GM23338 (cell line): ENCODE measurements at regions not wholly inside any gene's neighbourhood (a gene's known extent, or its start where the extent isn't known, plus 50 kb on each side); places are given as distances from the start of the nearest gene placed in this dataset.
A peak's percentile ranks its signal among the peaks of the same experiment; 100 is the strongest.

Experiments
- ATAC-seq: fragments of 200-7000 bp; cut with Tn5 transposase; 3 replicates; pipeline ENCODE4 v1.9.1; 2020
- DNase-seq: peaks from one replicate; pipeline ENCODE4 v3.0.0-alpha.2; 2015; ENCODE audit warnings: low spot score
- H2AFZ ChIP-seq: fragments of 200-600 bp; sonication (generic); 2 replicates; pipeline ENCODE4 v1.8.0; 2016; ENCODE audit warnings: antibody characterized with exemption, mild to moderate bottlenecking, moderate library complexity
- H3F3A ChIP-seq: fragments of 200-600 bp; sonication (generic); replicated peaks from 2 replicates; pipeline ENCODE4 v1.8.0; 2017; ENCODE audit warnings: antibody characterized with exemption, mixed run types, low read depth
- H3K27ac ChIP-seq: fragments of 200-600 bp; sonication (generic); 2 replicates; pipeline ENCODE4 v1.6.1; 2016; ENCODE audit warnings: low read depth
- H3K27me3 ChIP-seq: fragments of 200-600 bp; sonication (generic); 2 replicates; pipeline ENCODE4 v1.8.0; 2016; ENCODE audit warnings: mild to moderate bottlenecking, mixed run types, moderate library complexity; ENCODE audit not compliant: insufficient read depth
- H3K36me3 ChIP-seq: fragments of 200-600 bp; sonication (generic); 2 replicates; pipeline ENCODE4 v1.8.0; 2016; ENCODE audit warnings: mild to moderate bottlenecking; ENCODE audit not compliant: insufficient read depth
- H3K4me1 ChIP-seq: fragments of 200-600 bp; sonication (generic); 2 replicates; pipeline ENCODE4 v1.8.0; 2016; ENCODE audit warnings: mild to moderate bottlenecking, moderate library complexity; ENCODE audit not compliant: insufficient read depth
- H3K4me2 ChIP-seq: fragments of 200-600 bp; sonication (generic); 2 replicates; pipeline ENCODE4 v1.7.1; 2017; ENCODE audit warnings: mixed run types
- H3K4me3 ChIP-seq: fragments of 200-600 bp; sonication (generic); 2 replicates; pipeline ENCODE4 v1.6.1; 2016; ENCODE audit warnings: mixed run types
- H3K79me2 ChIP-seq: fragments of 200-600 bp; sonication (generic); replicated peaks from 2 replicates; pipeline ENCODE4 v1.8.0; 2017; ENCODE audit warnings: mild to moderate bottlenecking; ENCODE audit not compliant: insufficient read depth
- H3K9me2 ChIP-seq: fragments of 200-600 bp; sonication (generic); 2 replicates; pipeline ENCODE4 v1.8.0; 2017; ENCODE audit not compliant: insufficient read depth
- H4K20me1 ChIP-seq: fragments of 200-600 bp; sonication (generic); replicated peaks from 2 replicates; pipeline ENCODE4 v1.8.0; 2017; ENCODE audit warnings: mild to moderate bottlenecking; ENCODE audit not compliant: insufficient read depth
- H3K27ac Mint-ChIP-seq: 2 replicates; pipeline ENCODE4 v1.8.0; 2020; ENCODE audit warnings: inconsistent platforms, mild to moderate bottlenecking, moderate library complexity, mixed read lengths
- H3K27me3 Mint-ChIP-seq: 3 replicates; pipeline ENCODE4 v1.8.0; 2022; ENCODE audit warnings: low read depth, mild to moderate bottlenecking, moderate library complexity, mixed read lengths, inconsistent platforms; ENCODE audit not compliant: insufficient read depth, poor library complexity
- H3K36me3 Mint-ChIP-seq: 3 replicates; pipeline ENCODE4 v1.8.0; 2021; ENCODE audit warnings: low read depth, mild to moderate bottlenecking, inconsistent platforms, moderate library complexity, mixed read lengths
- H3K4me1 Mint-ChIP-seq: 3 replicates; pipeline ENCODE4 v1.8.0; 2020; ENCODE audit warnings: mild to moderate bottlenecking, inconsistent platforms, mixed read lengths
- H3K4me3 Mint-ChIP-seq: 3 replicates; pipeline ENCODE4 v1.8.0; 2021; ENCODE audit warnings: moderate library complexity, mild to moderate bottlenecking, inconsistent platforms, mixed read lengths
- H3K9me3 Mint-ChIP-seq: 3 replicates; pipeline ENCODE4 v1.8.0; 2020; ENCODE audit warnings: moderate library complexity, mild to moderate bottlenecking, inconsistent platforms, mixed read lengths
- CREB1 ChIP-seq: fragments of 250-450 bp; sonication (Bioruptor Pico); IDR thresholded peaks from 2 replicates; pipeline ENCODE4 v1.5.0; 2020; ENCODE audit warnings: low read depth, mild to moderate bottlenecking, moderate library complexity
- CTCF ChIP-seq, 2 experiments: fragments of 200-600 bp in 1 of 2; sonication (generic) in 1 of 2; conservative IDR thresholded peaks; 2 replicates each; pipeline versions ENCODE4 v1.5.1 to v1.6.1; 2016 to 2017; ENCODE audit warnings: antibody characterized with exemption in 2 of 2, low read depth in 2 of 2, mild to moderate bottlenecking in 2 of 2, moderate library complexity in 1 of 2
- ETS1 ChIP-seq: IDR thresholded peaks from 2 replicates; pipeline ENCODE4 v1.6.1; 2016; ENCODE audit warnings: antibody characterized with exemption
- EZH2 ChIP-seq: fragments of 200-600 bp; sonication (generic); IDR thresholded peaks from one replicate; pipeline ENCODE4 v1.8.0; 2017; ENCODE audit warnings: antibody characterized with exemption, mild to moderate bottlenecking, low read depth; ENCODE audit not compliant: unreplicated experiment
- EZH2phosphoT487 ChIP-seq: fragments of 200-600 bp; sonication (generic); IDR thresholded peaks from one replicate; pipeline ENCODE4 v1.8.1; 2018; ENCODE audit warnings: antibody characterized with exemption; ENCODE audit not compliant: unreplicated experiment
- JUNB ChIP-seq: IDR thresholded peaks from one replicate; pipeline ENCODE4 v1.6.1; 2016; ENCODE audit warnings: antibody characterized with exemption; ENCODE audit not compliant: unreplicated experiment
- NANOG ChIP-seq: IDR thresholded peaks from 2 replicates; pipeline ENCODE4 v1.6.1; 2016; ENCODE audit warnings: antibody characterized with exemption, borderline replicate concordance
- POLR2AphosphoS5 ChIP-seq: IDR thresholded peaks from 2 replicates; pipeline ENCODE4 v1.6.1; 2016; ENCODE audit warnings: antibody characterized with exemption, low read depth
- REST ChIP-seq: IDR thresholded peaks from one replicate; pipeline ENCODE4 v1.6.1; 2018; ENCODE audit warnings: antibody characterized with exemption; ENCODE audit not compliant: unreplicated experiment
- STAT1 ChIP-seq: IDR thresholded peaks from one replicate; pipeline ENCODE4 v1.6.1; 2016; ENCODE audit warnings: antibody characterized with exemption; ENCODE audit not compliant: unreplicated experiment
- ZNF114 ChIP-seq: fragments of 250-450 bp; sonication (Bioruptor Pico); IDR thresholded peaks from 2 replicates; pipeline ENCODE4 v1.5.0; 2020; ENCODE audit warnings: mild to moderate bottlenecking, moderate library complexity
- ZNF331 ChIP-seq: fragments of 250-450 bp; sonication (Bioruptor Pico); IDR thresholded peaks from 2 replicates; pipeline ENCODE4 v1.5.0; 2020; ENCODE audit warnings: low read depth, mild to moderate bottlenecking, moderate library complexity
- ZNF462 ChIP-seq: fragments of 250-450 bp; sonication (Bioruptor Pico); IDR thresholded peaks from 2 replicates; pipeline ENCODE4 v1.5.0; 2020; ENCODE audit warnings: mild to moderate bottlenecking, moderate library complexity

GRCh38 chr9:115507148-115507547, 389.2 kb upstream of the TNC start:
- Mint-ChIP-seq H3K27me3 (peaks cover 2% of the 10 kb centered on the region), H3K27ac (no peak overlapping the region), H3K36me3 (peaks cover 16% of the 10 kb centered on the region; the same call in 2 of the 3 replicates), H3K4me1 (peaks cover 15% of the 10 kb centered on the region), H3K9me3 (0 out of 3 replicates have a peak, but pooled peaks cover 2% of the 10 kb centered on the region), H3K4me3 (no peak overlapping the region)
- H3F3A ChIP-seq: no peaks in the 10 kb centered on the region
- ATAC-seq: peak; percentile 39; the same call in 2 of the 3 replicates
- no peak overlapping the region for H2AFZ ChIP-seq
- H3K79me2 ChIP-seq: no peaks in the 10 kb centered on the region
- H3K36me3 ChIP-seq: no peaks in the 10 kb centered on the region
- H3K4me3 ChIP-seq: no peak overlapping the region
- H3K27me3 ChIP-seq: no peaks in the 10 kb centered on the region
- H3K9me2 ChIP-seq: no peaks in the 10 kb centered on the region
- peaks cover 22% of the 10 kb centered on the region for H3K4me1 ChIP-seq
- H3K4me2 ChIP-seq: no peak overlapping the region
- H3K27ac ChIP-seq: no peak overlapping the region
- TF ChIP-seq STAT1 (no peak), NANOG (no peak), ZNF331 (no peak), CREB1 (no peak), ZNF114 (CRISPR knock-in tag) (no peak), ETS1 (no peak), EZH2phosphoT487 (no peak), EZH2 (no peak), REST (no peak), POLR2AphosphoS5 (no peak), ZNF462 (CRISPR knock-in tag) (no peak), CTCF (conservative IDR thresholded peaks at IDR 0.05; ENCODE audit: low read depth in 2 of 2) (no peak), JUNB (no peak)
- DNase-seq: no peak
- H4K20me1 ChIP-seq: no peaks in the 10 kb centered on the region
